ENCODE measurements at regions not wholly inside any gene's neighbourhood (a gene's known extent, or its start where the extent isn't known, plus 50 kb on each side); places are given as distances from the start of the nearest gene placed in this dataset.

DNA sequence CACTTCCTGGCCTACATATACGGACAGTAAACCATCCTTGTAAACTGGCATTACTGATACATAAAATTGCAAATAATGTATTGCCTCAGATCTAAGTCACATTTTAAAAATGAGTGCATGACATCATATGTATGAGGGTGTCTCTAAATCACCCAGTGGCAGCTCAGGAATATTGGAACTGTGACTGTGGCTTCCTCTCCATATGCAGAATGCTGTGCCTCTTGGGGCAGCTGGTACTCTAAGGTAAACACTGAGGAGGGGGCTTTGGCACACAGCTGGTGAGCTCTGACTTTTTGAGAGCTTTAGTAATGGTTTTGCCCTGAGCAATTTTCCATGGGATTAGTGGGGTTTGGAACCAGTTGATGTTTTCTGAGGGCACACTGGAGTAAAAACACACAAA, 263.7 kb downstream of the BMP4 start:
- no peak overlapping the region for H3K4me3 ChIP-seq
- H3K4me1 ChIP-seq: no peaks in the 10 kb centered on the region
- no peaks in the 10 kb centered on the region for H3K36me3 ChIP-seq
- DNase-seq: no peak
- no peaks in the 10 kb centered on the region for H3K27me3 ChIP-seq
- WGBS (ENCODE audit: insufficient coverage, low coverage, low lambda C conversion rate, missing lambda C conversion rate): 47% methylated on average over 1 of the region's 1 CpG
- ATAC-seq: no peak
- H3K27ac ChIP-seq: no peak overlapping the region
- no peaks in the 10 kb centered on the region for H3K9me3 ChIP-seq
- no peak for TF ChIP-seq POLR2A (IDR thresholded peaks at IDR 0.05)
- intact Hi-C loops (cut with DNase I): no loop called here

DNA sequence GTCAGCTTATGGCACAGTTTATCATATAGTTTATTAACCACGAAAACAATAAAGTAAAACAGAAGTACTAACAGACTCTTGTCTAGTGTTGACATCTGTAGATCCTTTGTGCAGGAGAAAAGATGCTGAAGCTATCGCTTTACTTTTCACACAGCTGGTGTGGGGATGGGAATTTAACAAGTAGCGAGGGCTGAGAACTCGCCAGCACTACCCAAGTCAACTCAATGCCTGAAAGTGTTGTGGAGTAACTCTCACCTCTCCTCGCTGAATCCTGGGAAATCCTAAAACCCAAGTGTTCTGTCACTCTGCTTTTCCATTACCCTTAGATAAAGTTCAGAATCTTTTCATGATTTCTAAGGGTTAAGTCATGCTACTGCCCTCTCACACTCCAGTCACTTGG, 264.2 kb downstream of the BMP4 start:
- Histone ChIP-seq H3K4me1 (no peaks in the 10 kb centered on the region), H3K36me3 (no peaks in the 10 kb centered on the region), H3K4me3 (no peak overlapping the region), H3K27me3 (no peaks in the 10 kb centered on the region), H3K27ac (no peak overlapping the region), H3K9me3 (no peaks in the 10 kb centered on the region)
- no peak for DNase-seq
- no peak for TF ChIP-seq POLR2A (IDR thresholded peaks at IDR 0.05)
- TF ChIP-seq, protein P1, sequence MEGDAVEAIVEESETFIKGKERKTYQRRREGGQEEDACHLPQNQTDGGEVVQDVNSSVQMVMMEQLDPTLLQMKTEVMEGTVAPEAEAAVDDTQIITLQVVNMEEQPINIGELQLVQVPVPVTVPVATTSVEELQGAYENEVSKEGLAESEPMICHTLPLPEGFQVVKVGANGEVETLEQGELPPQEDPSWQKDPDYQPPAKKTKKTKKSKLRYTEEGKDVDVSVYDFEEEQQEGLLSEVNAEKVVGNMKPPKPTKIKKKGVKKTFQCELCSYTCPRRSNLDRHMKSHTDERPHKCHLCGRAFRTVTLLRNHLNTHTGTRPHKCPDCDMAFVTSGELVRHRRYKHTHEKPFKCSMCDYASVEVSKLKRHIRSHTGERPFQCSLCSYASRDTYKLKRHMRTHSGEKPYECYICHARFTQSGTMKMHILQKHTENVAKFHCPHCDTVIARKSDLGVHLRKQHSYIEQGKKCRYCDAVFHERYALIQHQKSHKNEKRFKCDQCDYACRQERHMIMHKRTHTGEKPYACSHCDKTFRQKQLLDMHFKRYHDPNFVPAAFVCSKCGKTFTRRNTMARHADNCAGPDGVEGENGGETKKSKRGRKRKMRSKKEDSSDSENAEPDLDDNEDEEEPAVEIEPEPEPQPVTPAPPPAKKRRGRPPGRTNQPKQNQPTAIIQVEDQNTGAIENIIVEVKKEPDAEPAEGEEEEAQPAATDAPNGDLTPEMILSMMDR (IDR thresholded peaks at IDR 0.05): no peak
- intact Hi-C loops (cut with DNase I): no loop called here
- no peak for ATAC-seq
- 84% methylated on average over 5 of the region's 5 CpGs for WGBS (ENCODE audit: insufficient coverage, low coverage, low lambda C conversion rate, missing lambda C conversion rate)

DNA sequence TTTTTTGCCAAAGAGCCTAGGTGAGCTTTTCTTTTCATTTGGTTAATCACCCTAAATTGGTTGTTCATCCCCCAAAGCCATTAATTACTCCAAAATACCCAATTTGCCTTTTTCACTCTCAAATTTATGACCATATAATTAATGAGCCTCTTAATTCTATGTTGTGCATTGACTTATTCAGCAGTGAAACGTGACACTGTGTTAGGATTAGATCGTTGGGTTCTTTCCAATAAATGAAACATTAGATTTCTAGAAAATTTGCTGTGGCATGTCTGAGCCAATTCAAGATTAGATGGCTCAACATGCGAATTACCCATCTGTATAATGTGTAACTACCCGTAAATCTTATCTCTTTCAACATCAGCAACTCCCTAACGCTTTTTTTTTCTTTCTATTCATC, 273.4 kb downstream of the BMP4 start:
- H3K4me1 ChIP-seq: no peaks in the 10 kb centered on the region
- DNase-seq (no peak), ATAC-seq (no peak)
- intact Hi-C loops (cut with DNase I): no loop called here
- H3K27me3 ChIP-seq: no peaks in the 10 kb centered on the region
- H3K4me3 ChIP-seq: no peak overlapping the region
- TF ChIP-seq, protein P1 (IDR thresholded peaks at IDR 0.05): no peak
- TF ChIP-seq POLR2A (IDR thresholded peaks at IDR 0.05): no peak
- no peaks in the 10 kb centered on the region for H3K9me3 ChIP-seq
- H3K36me3 ChIP-seq: no peaks in the 10 kb centered on the region
- 57% methylated on average over 5 of the region's 5 CpGs for WGBS (ENCODE audit: insufficient coverage, low coverage, low lambda C conversion rate, missing lambda C conversion rate)
- no peak overlapping the region for H3K27ac ChIP-seq

DNA sequence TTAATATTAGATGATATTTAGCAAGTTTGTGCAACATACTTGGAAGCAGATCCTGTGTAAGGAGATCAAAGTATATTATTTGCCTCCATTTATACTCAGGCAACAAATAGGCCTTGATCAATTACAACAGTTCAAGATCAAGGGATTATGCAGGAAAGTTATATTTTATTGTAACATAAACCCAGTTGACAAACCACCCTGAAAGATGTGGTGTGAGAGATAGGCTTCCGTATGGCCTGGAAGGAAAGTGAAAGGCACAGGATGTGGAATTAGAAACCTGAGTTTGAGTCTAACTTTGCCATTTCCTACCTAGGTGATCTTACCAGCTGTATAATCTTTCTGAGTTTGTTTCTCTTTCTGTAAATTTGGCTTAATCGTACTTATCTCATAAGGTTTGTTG, 284.1 kb downstream of the BMP4 start:
- ATAC-seq: no peak
- Histone ChIP-seq H3K4me1 (no peaks in the 10 kb centered on the region), H3K36me3 (no peaks in the 10 kb centered on the region), H3K9me3 (no peaks in the 10 kb centered on the region), H3K27me3 (no peaks in the 10 kb centered on the region), H3K27ac (no peak overlapping the region), H3K4me3 (no peak overlapping the region)
- 57% methylated on average over 2 of the region's 2 CpGs for WGBS (ENCODE audit: insufficient coverage, low coverage, low lambda C conversion rate, missing lambda C conversion rate)
- TF ChIP-seq POLR2A (IDR thresholded peaks at IDR 0.05): no peak
- TF ChIP-seq, protein P1 (IDR thresholded peaks at IDR 0.05): no peak
- no peak for DNase-seq
- intact Hi-C loops (cut with DNase I): no loop called here

DNA sequence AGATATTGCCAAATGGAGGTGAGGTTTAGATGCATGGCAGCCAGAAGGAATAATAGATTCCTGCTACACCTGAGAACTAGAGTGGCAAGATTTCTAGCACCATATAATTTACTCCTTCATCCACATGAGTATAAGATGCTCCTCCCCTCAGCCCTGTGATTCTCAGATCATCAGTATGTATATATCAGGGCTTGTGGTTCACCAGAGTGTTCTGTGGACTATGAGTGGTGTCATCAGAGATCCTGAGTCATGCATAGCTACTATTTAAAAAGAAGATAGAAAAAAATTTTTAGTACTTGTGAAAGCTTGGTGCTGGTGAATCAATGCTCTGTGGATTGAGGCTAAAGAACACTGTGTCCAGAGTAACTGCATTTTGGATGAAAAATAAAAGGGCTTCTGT, 285.9 kb downstream of the BMP4 start:
- no peaks in the 10 kb centered on the region for H3K4me1 ChIP-seq
- no peaks in the 10 kb centered on the region for H3K36me3 ChIP-seq
- ATAC-seq (no peak), DNase-seq (no peak)
- intact Hi-C loops (cut with DNase I): no loop called here
- H3K9me3 ChIP-seq: no peaks in the 10 kb centered on the region
- no peak for TF ChIP-seq POLR2A (IDR thresholded peaks at IDR 0.05)
- TF ChIP-seq, protein P1 (IDR thresholded peaks at IDR 0.05): no peak
- no peak overlapping the region for H3K27ac ChIP-seq
- H3K4me3 ChIP-seq: no peak overlapping the region
- H3K27me3 ChIP-seq: no peaks in the 10 kb centered on the region
